Neural progenitor cell (in vitro differentiated cells): ENCODE measurements at regions not wholly inside any gene's neighbourhood (a gene's known extent, or its start where the extent isn't known, plus 50 kb on each side); places are given as distances from the start of the nearest gene placed in this dataset.

ENCODE experiments used
- EZH2 ChIP-seq: fragments of 200-600 bp; sonication (generic); IDR thresholded peaks from 2 replicates; pipeline ENCODE4 v1.6.1; 2017; ENCODE audit warnings: antibody characterized with exemption, mild to moderate bottlenecking, moderate library complexity
- TF ChIP-seq, protein P1 (sequence below): fragments of 200-600 bp; sonication (generic); IDR thresholded peaks from 2 replicates; pipeline ENCODE4 v1.5.1; 2017; ENCODE audit warnings: antibody characterized with exemption, mild to moderate bottlenecking

GRCh38 chr2:19205983-19206533 lies 152.4 kb downstream of the OSR1 start:
- TF ChIP-seq, protein P1, sequence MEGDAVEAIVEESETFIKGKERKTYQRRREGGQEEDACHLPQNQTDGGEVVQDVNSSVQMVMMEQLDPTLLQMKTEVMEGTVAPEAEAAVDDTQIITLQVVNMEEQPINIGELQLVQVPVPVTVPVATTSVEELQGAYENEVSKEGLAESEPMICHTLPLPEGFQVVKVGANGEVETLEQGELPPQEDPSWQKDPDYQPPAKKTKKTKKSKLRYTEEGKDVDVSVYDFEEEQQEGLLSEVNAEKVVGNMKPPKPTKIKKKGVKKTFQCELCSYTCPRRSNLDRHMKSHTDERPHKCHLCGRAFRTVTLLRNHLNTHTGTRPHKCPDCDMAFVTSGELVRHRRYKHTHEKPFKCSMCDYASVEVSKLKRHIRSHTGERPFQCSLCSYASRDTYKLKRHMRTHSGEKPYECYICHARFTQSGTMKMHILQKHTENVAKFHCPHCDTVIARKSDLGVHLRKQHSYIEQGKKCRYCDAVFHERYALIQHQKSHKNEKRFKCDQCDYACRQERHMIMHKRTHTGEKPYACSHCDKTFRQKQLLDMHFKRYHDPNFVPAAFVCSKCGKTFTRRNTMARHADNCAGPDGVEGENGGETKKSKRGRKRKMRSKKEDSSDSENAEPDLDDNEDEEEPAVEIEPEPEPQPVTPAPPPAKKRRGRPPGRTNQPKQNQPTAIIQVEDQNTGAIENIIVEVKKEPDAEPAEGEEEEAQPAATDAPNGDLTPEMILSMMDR: no peak
- TF ChIP-seq EZH2: no peak
